ENCODE measurements at regions not wholly inside any gene's neighbourhood (a gene's known extent, or its start where the extent isn't known, plus 50 kb on each side); places are given as distances from the start of the nearest gene placed in this dataset.

GRCh38 chr3:44179246-44179645, 62.4 kb upstream of the TOPAZ1 start:
- H3K27ac ChIP-seq (ENCODE audit: low read depth, low read length): no peak overlapping the region
- no peaks in the 10 kb centered on the region for H3K4me1 ChIP-seq (ENCODE audit: control insufficient read depth, insufficient read depth, low read length)
- H3K9ac ChIP-seq (ENCODE audit: low read depth, low read length): no peak overlapping the region
- no peaks in the 10 kb centered on the region for H3K36me3 ChIP-seq (ENCODE audit: control insufficient read depth, insufficient read depth, low read length)
- H3K9me3 ChIP-seq (ENCODE audit: control insufficient read depth, insufficient read depth, low read length): no peaks in the 10 kb centered on the region
- H3K4me3 ChIP-seq (ENCODE audit: low read depth, low read length): no peak overlapping the region
- H3K27me3 ChIP-seq (ENCODE audit: control insufficient read depth, insufficient read depth, low read length): no peaks in the 10 kb centered on the region

- H3K9me3 ChIP-seq (ENCODE audit: control insufficient read depth, insufficient read depth, low read length): no peaks in the 10 kb centered on the region; the same call in 1 of the 2 replicates
- no peak overlapping the region for H3K9ac ChIP-seq (ENCODE audit: low read depth, low read length)
- no peak overlapping the region for H3K27ac ChIP-seq (ENCODE audit: low read depth, low read length)
- peaks cover 3% of the 10 kb centered on the region; the same call in 1 of the 2 replicates for H3K27me3 ChIP-seq (ENCODE audit: control insufficient read depth, insufficient read depth, low read length)
- H3K4me1 ChIP-seq (ENCODE audit: control insufficient read depth, insufficient read depth, low read length): 0 out of 2 replicates have a peak, but pooled peaks cover 10% of the 10 kb centered on the region
- H3K4me3 ChIP-seq (ENCODE audit: low read depth, low read length): no peak overlapping the region
- H3K36me3 ChIP-seq (ENCODE audit: control insufficient read depth, insufficient read depth, low read length): no peaks in the 10 kb centered on the region
Measured at GRCh38 chr3:44184319-44184953, 57.2 kb upstream of the TOPAZ1 start.

- Histone ChIP-seq H3K36me3 (ENCODE audit: control insufficient read depth, insufficient read depth, low read length) (no peaks in the 10 kb centered on the region), H3K27ac (ENCODE audit: low read depth, low read length) (no peak overlapping the region), H3K4me3 (ENCODE audit: low read depth, low read length) (no peak overlapping the region), H3K4me1 (ENCODE audit: control insufficient read depth, insufficient read depth, low read length) (0 out of 2 replicates have a peak, but pooled peaks cover 10% of the 10 kb centered on the region), H3K9ac (ENCODE audit: low read depth, low read length) (no peak overlapping the region), H3K27me3 (ENCODE audit: control insufficient read depth, insufficient read depth, low read length) (peaks cover 3% of the 10 kb centered on the region; the same call in 1 of the 2 replicates), H3K9me3 (ENCODE audit: control insufficient read depth, insufficient read depth, low read length) (no peaks in the 10 kb centered on the region; the same call in 1 of the 2 replicates)
Measured at GRCh38 chr3:44185396-44185915, 56.2 kb upstream of the TOPAZ1 start.

- H3K4me3 ChIP-seq (ENCODE audit: low read depth, low read length): no peak overlapping the region
- H3K27ac ChIP-seq (ENCODE audit: low read depth, low read length): no peak overlapping the region
- H3K36me3 ChIP-seq (ENCODE audit: control insufficient read depth, insufficient read depth, low read length): no peaks in the 10 kb centered on the region
- H3K9me3 ChIP-seq (ENCODE audit: control insufficient read depth, insufficient read depth, low read length): no peaks in the 10 kb centered on the region; the same call in 1 of the 2 replicates
- H3K4me1 ChIP-seq (ENCODE audit: control insufficient read depth, insufficient read depth, low read length): 0 out of 2 replicates have a peak, but pooled peaks cover 10% of the 10 kb centered on the region
- H3K27me3 ChIP-seq (ENCODE audit: control insufficient read depth, insufficient read depth, low read length): peaks cover 3% of the 10 kb centered on the region; the same call in 1 of the 2 replicates
- H3K9ac ChIP-seq (ENCODE audit: low read depth, low read length): no peak overlapping the region
Measured at GRCh38 chr3:44186111-44186672, 55.5 kb upstream of the TOPAZ1 start.

GRCh38 chr3:44186712-44187111, 55.0 kb upstream of the TOPAZ1 start:
- Histone ChIP-seq H3K36me3 (ENCODE audit: control insufficient read depth, insufficient read depth, low read length) (no peaks in the 10 kb centered on the region), H3K9ac (ENCODE audit: low read depth, low read length) (no peak overlapping the region), H3K4me3 (ENCODE audit: low read depth, low read length) (no peak overlapping the region), H3K27ac (ENCODE audit: low read depth, low read length) (no peak overlapping the region), H3K4me1 (ENCODE audit: control insufficient read depth, insufficient read depth, low read length) (0 out of 2 replicates have a peak, but pooled peaks cover 10% of the 10 kb centered on the region), H3K9me3 (ENCODE audit: control insufficient read depth, insufficient read depth, low read length) (peaks cover 3% of the 10 kb centered on the region; the same call in 1 of the 2 replicates), H3K27me3 (ENCODE audit: control insufficient read depth, insufficient read depth, low read length) (peaks cover 3% of the 10 kb centered on the region; the same call in 1 of the 2 replicates)
